Lower leg skin (tissue), 4 donors: ENCODE measurements at regions not wholly inside any gene's neighbourhood (a gene's known extent, or its start where the extent isn't known, plus 50 kb on each side); places are given as distances from the start of the nearest gene placed in this dataset.
"Not testable (repeated sequence)": the region's sequence is repeated elsewhere in the genome, so short reads cannot be mapped to it uniquely, and the experiment has no call there.

Source experiments
- DNase-seq, 2 donors: peaks; one replicate each; pipeline ENCODE4 v3.0.0-alpha.2; 2019; ENCODE audit warnings: low spot score in 2 of 2
- H3K4me3 ChIP-seq: fragments of 200-600 bp; sonication (generic); 2 replicates; pipeline ENCODE4 v1.5.1; 2017; ENCODE audit warnings: mild to moderate bottlenecking, low read depth; ENCODE audit not compliant: poor library complexity, severe bottlenecking
- POLR2A ChIP-seq, 2 donors: fragments of 450-650 bp; IDR thresholded peaks; one replicate each; pipeline ENCODE4 v1.6.1; 2016 to 2017; ENCODE audit warnings: antibody characterized with exemption in 2 of 2, mild to moderate bottlenecking in 1 of 2, moderate library complexity in 1 of 2
- WGBS, 2 donors: methylation state at CpG; one replicate each; pipeline ENCODE4 v1.1.5; 2018; 5-methylcytosine and 5-hydroxymethylcytosine counted together
- intact Hi-C: fragments of 100-400 bp; cut with DNase I; formaldehyde crosslinking; loops from one replicate; pipeline ENCODE4 v1.15.0; 2023; ENCODE audit warnings: low total_unique reads
- TF ChIP-seq, protein P1 (sequence below), 3 donors: fragments of 450-650 bp; IDR thresholded peaks; one replicate each; pipeline ENCODE4 v1.5.1; 2016; ENCODE audit warnings: antibody characterized with exemption in 3 of 3, mild to moderate bottlenecking in 3 of 3, moderate library complexity in 2 of 3

DNA sequence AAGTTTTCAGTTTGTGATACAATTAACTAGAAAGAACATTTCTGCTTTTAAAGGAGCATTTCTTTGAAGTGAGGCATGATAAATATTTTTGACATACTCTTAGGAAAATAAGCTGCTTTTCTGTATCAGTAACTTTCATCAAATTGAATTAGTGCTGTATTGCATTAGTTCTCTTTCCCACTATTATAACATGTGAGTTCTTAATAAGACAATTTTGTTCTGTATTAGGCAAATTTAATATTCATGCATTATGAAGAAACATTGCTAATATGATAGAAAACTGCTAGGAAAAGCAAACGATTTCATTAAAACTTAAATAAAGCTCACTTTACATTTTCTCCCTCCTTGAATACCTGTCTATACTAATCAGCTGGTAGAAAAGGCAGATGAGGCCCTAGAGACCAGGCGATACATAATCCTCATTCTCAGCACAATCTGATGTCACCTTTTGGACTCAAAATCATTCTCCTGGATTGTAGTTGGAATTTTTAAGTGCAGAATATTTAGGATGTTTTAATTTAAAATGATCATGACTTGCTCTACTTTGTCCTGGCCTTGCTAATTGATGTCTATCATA, 1636.8 kb downstream of the PCDH9 start:
- DNase-seq, result no peak
- intact Hi-C loops, result no loop called here
- 81 to 86% methylated on average over 2 of the region's 2 CpGs for WGBS, 2 donors

DNA sequence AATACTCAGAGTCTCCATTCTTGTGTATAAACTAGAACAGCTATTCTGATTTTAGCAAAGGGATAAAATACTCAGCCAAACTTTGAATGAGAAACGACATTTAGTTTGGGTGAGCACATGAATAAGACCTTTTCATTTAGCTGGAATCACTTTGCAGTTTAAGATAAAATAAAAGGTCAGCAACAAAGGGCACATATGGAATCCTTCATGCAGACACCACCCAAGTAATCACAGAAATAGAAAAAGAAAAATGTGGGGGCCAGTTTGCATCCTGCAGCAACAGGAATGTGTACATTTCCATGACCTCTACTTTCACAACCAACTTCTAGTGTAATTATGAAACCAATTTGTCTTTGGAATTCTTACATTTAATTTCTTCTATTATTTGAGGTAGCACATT, 1637.4 kb downstream of the PCDH9 start:
- 58 to 60% methylated on average over 1 of the region's 1 CpG for WGBS, 2 donors
- intact Hi-C loops, result no loop called here

More for the DNA sequence above, 1636.8 kb downstream of the PCDH9 start:
- TF ChIP-seq POLR2A (IDR thresholded peaks at IDR 0.05), result no peak
- TF ChIP-seq, protein P1, sequence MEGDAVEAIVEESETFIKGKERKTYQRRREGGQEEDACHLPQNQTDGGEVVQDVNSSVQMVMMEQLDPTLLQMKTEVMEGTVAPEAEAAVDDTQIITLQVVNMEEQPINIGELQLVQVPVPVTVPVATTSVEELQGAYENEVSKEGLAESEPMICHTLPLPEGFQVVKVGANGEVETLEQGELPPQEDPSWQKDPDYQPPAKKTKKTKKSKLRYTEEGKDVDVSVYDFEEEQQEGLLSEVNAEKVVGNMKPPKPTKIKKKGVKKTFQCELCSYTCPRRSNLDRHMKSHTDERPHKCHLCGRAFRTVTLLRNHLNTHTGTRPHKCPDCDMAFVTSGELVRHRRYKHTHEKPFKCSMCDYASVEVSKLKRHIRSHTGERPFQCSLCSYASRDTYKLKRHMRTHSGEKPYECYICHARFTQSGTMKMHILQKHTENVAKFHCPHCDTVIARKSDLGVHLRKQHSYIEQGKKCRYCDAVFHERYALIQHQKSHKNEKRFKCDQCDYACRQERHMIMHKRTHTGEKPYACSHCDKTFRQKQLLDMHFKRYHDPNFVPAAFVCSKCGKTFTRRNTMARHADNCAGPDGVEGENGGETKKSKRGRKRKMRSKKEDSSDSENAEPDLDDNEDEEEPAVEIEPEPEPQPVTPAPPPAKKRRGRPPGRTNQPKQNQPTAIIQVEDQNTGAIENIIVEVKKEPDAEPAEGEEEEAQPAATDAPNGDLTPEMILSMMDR (IDR thresholded peaks at IDR 0.05), result no peak
- no peak overlapping the region for H3K4me3 ChIP-seq

DNA sequence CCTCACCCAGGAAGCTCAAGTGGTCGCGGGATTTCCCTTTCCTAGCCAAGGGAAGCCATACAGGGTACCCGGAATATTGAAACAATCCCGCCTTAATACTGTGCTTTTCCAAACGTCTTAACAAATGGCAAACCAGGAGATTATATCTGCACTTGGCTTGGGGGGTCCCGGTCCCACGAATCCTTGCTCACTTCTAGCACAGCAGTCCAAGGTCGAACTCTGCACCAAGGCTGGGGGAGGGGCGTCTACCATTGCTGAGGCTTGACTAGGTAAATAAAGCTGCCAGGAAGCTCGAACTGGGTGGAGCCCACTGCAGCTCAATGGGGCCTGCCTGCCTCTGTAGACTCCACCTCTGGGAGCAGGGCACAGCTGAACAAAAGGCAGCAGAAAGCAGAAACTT, 1644.8 kb downstream of the PCDH9 start:
- no peak for DNase-seq
- WGBS, 2 donors, result 84 to 86% methylated on average over 10 of the region's 10 CpGs
- no peak overlapping the region for H3K4me3 ChIP-seq
- no peak for TF ChIP-seq POLR2A (IDR thresholded peaks at IDR 0.05)
- TF ChIP-seq, protein P1 (IDR thresholded peaks at IDR 0.05), result no peak
- intact Hi-C loops, result no loop called here

More for the DNA sequence above, 1637.4 kb downstream of the PCDH9 start:
- H3K4me3 ChIP-seq, result no peak overlapping the region
- DNase-seq, result no peak
- TF ChIP-seq, protein P1 (IDR thresholded peaks at IDR 0.05), result no peak
- no peak for TF ChIP-seq POLR2A (IDR thresholded peaks at IDR 0.05)

DNA sequence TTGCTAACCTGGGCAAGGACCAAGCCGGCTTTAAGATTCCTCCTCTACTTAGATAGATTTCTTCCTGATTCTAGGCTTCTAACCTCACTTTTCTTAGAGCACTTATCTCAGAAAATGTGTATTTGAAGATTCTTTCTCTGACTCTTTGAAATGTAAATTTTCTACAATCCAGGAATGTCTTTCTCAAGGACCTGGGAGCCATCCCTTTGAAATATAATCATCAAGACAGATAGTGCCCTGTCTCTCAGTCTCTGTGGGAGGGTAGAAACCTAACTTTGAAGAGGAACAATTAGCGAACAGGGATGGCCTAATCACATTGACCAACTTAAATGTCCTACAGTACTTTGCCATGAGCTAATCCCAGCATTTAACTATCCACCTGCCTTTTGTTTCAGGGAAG, 1646.0 kb downstream of the PCDH9 start:
- no peak for DNase-seq
- intact Hi-C loops, result no loop called here
- no peak overlapping the region for H3K4me3 ChIP-seq
- 68 to 82% methylated on average over 2 of the region's 2 CpGs for WGBS, 2 donors
- no peak for TF ChIP-seq POLR2A (IDR thresholded peaks at IDR 0.05)
- TF ChIP-seq, protein P1 (IDR thresholded peaks at IDR 0.05), result no peak

DNA sequence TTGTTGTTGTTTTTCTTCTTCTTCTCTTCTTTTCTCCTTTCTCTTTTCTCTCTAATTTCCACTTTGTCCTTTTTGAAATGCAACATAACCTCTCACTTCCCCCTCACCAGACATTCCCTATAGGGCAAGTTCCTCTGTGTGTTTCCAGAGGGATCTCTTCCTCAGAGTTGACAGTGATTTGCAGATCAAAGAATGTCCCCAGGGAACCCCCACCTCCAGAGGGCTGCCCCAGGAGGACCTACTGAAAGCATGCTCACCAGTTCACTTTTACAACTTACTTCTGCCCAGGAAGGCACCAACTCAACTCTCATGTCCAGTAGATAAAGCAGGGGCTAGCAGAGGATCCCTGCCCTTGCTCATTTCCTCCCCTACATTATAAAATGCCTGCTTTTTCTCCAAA, 1648.0 kb downstream of the PCDH9 start:
- H3K4me3 ChIP-seq, result no peak overlapping the region
- no peak for DNase-seq
- intact Hi-C loops, result no loop called here
- TF ChIP-seq, protein P1 (IDR thresholded peaks at IDR 0.05), result no peak
- TF ChIP-seq POLR2A (IDR thresholded peaks at IDR 0.05), result no peak

DNA sequence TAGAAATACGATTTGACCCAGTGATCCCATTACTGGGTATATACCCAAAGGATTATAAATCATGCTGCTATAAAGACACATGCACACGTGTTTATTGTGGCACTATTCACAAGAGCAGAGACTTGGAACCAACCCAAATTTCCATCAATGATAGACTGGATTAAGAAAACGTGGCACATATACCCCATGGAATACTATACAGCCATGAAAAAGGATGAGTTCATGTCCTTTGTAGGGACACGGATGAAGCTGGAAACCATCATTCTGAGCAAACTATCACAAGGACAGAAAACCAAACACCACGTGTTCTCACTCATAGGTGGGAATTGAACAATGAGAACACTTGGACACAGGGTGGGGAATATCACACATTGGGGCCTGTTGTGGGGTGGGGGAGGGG, 1665.6 kb downstream of the PCDH9 start:
- WGBS, 2 donors, result 80 to 84% methylated on average over 5 of the region's 5 CpGs
- intact Hi-C loops, H3K4me3 ChIP-seq, DNase-seq: not testable (repeated sequence)
